ENCODE measurements at regions not wholly inside any gene's neighbourhood (a gene's known extent, or its start where the extent isn't known, plus 50 kb on each side); places are given as distances from the start of the nearest gene placed in this dataset.

DNA sequence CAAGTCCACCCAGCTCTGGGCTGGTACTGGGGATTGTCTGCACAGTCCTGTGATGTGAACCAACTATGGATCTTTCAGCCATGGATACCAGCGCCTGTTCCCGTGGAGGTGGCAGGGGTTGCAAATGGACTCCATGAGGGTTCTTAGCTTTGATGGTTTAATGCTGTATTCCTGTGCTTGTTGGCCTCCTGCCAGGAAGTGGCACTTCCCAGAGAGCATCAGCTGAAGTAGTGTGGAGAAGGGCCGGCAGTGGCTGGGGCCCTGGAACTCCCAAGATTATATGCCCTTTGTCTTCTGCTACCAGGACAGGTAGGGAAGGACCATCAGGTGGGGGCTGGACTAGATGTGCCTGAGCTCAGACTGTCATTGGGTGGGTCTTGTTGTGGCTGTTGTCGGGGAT is 1104.8 kb upstream of the COX7C start:
- TF ChIP-seq, protein P1, sequence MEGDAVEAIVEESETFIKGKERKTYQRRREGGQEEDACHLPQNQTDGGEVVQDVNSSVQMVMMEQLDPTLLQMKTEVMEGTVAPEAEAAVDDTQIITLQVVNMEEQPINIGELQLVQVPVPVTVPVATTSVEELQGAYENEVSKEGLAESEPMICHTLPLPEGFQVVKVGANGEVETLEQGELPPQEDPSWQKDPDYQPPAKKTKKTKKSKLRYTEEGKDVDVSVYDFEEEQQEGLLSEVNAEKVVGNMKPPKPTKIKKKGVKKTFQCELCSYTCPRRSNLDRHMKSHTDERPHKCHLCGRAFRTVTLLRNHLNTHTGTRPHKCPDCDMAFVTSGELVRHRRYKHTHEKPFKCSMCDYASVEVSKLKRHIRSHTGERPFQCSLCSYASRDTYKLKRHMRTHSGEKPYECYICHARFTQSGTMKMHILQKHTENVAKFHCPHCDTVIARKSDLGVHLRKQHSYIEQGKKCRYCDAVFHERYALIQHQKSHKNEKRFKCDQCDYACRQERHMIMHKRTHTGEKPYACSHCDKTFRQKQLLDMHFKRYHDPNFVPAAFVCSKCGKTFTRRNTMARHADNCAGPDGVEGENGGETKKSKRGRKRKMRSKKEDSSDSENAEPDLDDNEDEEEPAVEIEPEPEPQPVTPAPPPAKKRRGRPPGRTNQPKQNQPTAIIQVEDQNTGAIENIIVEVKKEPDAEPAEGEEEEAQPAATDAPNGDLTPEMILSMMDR (IDR thresholded peaks at IDR 0.05; ENCODE audit: extremely low read depth, missing control alignments): no peak
- no peak for DNase-seq (ENCODE audit: low spot score)

DNA sequence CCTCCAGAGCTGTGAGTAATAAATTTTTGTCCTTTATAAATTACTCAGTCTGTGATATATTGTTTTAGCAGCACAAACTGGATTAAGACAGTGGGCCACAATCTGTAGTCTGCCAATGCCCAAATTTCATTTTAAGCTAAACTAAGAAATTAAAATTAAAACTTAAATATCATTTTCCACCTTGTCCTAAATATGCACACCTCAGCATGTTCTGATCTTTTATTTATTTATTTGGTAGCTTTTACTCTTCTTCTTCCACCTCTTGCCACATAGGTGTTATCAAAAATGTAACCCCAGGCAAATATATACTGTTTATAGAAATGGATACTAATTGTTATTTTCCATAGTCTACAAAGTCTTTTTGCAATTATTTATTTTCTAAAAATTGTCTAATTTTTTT is 1102.2 kb upstream of the COX7C start:
- TF ChIP-seq, protein P1 (IDR thresholded peaks at IDR 0.05; ENCODE audit: extremely low read depth, missing control alignments): no peak

DNA sequence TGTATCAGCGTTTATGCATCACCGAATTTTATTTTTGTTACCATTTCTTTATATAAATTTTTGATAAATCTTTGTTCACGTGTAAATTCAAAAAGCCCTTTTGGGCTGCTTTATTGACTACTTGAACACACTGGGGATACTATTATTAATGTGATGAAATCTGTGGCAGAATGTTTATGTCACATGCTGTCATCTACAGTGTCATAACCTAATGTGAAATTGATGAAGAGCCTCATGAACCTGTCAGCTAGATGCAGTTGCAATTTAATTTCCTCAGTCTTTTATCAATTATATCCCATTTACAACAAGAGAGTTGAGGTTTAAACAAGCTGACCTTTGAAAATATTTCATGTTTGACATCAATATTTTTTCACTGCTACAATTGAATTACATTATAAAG is 1100.4 kb upstream of the COX7C start:
- no peak for DNase-seq (ENCODE audit: low spot score)
- TF ChIP-seq, protein P1 (IDR thresholded peaks at IDR 0.05; ENCODE audit: extremely low read depth, missing control alignments): no peak

More for the DNA sequence above, 1102.2 kb upstream of the COX7C start:
- DNase-seq (ENCODE audit: low spot score): no peak

- TF ChIP-seq, protein P1 (IDR thresholded peaks at IDR 0.05; ENCODE audit: extremely low read depth, missing control alignments): no peak
- no peak for DNase-seq (ENCODE audit: low spot score)
Measured at GRCh38 chr5:85533341-85534047, 1084.2 kb upstream of the COX7C start.

- DNase-seq (ENCODE audit: low spot score): no peak
- TF ChIP-seq, protein P1 (IDR thresholded peaks at IDR 0.05; ENCODE audit: extremely low read depth, missing control alignments): no peak
Measured at GRCh38 chr5:85538362-85538761, 1079.4 kb upstream of the COX7C start.

GRCh38 chr5:85545129-85545528 is 1072.6 kb upstream of the COX7C start:
- TF ChIP-seq, protein P1 (IDR thresholded peaks at IDR 0.05; ENCODE audit: extremely low read depth, missing control alignments): no peak
- DNase-seq (ENCODE audit: low spot score): no peak

DNA sequence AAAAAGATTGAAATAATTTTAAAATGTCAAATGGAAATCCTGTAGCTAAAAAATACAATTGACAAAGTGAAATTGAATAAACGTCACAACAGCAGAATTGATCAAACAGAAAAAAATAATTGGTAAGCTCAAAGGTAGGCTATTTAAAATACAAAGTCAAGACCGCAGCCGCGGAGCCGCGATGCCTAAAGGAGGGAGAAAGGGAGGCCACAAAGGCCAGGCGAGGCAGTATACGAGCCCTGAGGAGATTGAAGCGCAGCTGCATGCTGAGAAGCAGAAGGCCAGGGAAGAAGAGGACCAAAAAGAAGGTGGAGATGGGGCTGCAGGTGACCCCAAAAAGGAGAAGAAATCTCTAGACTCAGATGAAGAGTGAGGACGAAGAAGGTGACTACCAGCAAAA is 1068.5 kb upstream of the COX7C start:
- TF ChIP-seq, protein P1 (IDR thresholded peaks at IDR 0.05; ENCODE audit: extremely low read depth, missing control alignments): no peak
- DNase-seq (ENCODE audit: low spot score): no peak
